Mesendoderm (in vitro differentiated cells): ENCODE measurements at regions not wholly inside any gene's neighbourhood (a gene's known extent, or its start where the extent isn't known, plus 50 kb on each side); places are given as distances from the start of the nearest gene placed in this dataset.

Source experiments
- DNase-seq: peaks from one replicate; pipeline ENCODE4 v3.0.0; 2013
- H2AK5ac ChIP-seq: 2 replicates; pipeline ENCODE4 v1.6.1; 2013; ENCODE audit warnings: low read length, inconsistent platforms
- H2BK120ac ChIP-seq: 2 replicates; pipeline ENCODE4 v1.6.1; 2013; ENCODE audit warnings: low read depth, mild to moderate bottlenecking, low read length, moderate library complexity, mixed read lengths
- H2BK15ac ChIP-seq: replicated peaks from 2 replicates; pipeline ENCODE4 v1.6.1; 2013; ENCODE audit warnings: low read depth, mild to moderate bottlenecking, moderate library complexity
- H2BK5ac ChIP-seq: 2 replicates; pipeline ENCODE4 v1.6.1; 2013; ENCODE audit warnings: low read length, inconsistent platforms
- H3K18ac ChIP-seq: 2 replicates; pipeline ENCODE4 v1.6.1; 2013; ENCODE audit warnings: mild to moderate bottlenecking, low read length, mixed read lengths
- H3K23ac ChIP-seq: one replicate; pipeline ENCODE4 v1.6.1; 2013; ENCODE audit warnings: low read length
- H3K27ac ChIP-seq: 2 replicates; pipeline ENCODE4 v1.5.1; 2013; ENCODE audit warnings: low read depth, mild to moderate bottlenecking, inconsistent platforms, low read length, moderate library complexity
- H3K27me3 ChIP-seq: 2 replicates; pipeline ENCODE4 v1.6.1; 2013; ENCODE audit warnings: low read length, control low read depth, mild to moderate bottlenecking, inconsistent platforms; ENCODE audit not compliant: insufficient read depth, poor library complexity
- H3K36me3 ChIP-seq: 2 replicates; pipeline ENCODE4 v1.6.1; 2013; ENCODE audit warnings: low read length, inconsistent platforms; ENCODE audit not compliant: control insufficient read depth, insufficient read depth
- H3K4ac ChIP-seq: one replicate; pipeline ENCODE4 v1.6.1; 2013; ENCODE audit warnings: low read depth, mild to moderate bottlenecking, low read length, moderate library complexity
- H3K4me1 ChIP-seq: 2 replicates; pipeline ENCODE4 v1.6.1; 2013; ENCODE audit warnings: low read depth, low read length, inconsistent platforms; ENCODE audit not compliant: control insufficient read depth
- H3K4me2 ChIP-seq: 2 replicates; pipeline ENCODE4 v1.6.1; 2013; ENCODE audit warnings: low read length
- H3K4me3 ChIP-seq: 2 replicates; pipeline ENCODE4 v1.5.1; 2013; ENCODE audit warnings: mild to moderate bottlenecking, low read length
- H3K56ac ChIP-seq: one replicate; pipeline ENCODE4 v1.6.1; 2013; ENCODE audit warnings: low read length
- H3K79me1 ChIP-seq: 2 replicates; pipeline ENCODE4 v1.6.1; 2013; ENCODE audit warnings: low read length, inconsistent platforms
- H3K79me2 ChIP-seq: 2 replicates; pipeline ENCODE4 v1.6.1; 2013; ENCODE audit warnings: mild to moderate bottlenecking, low read length; ENCODE audit not compliant: control insufficient read depth, insufficient read depth
- H3K9ac ChIP-seq: 2 replicates; pipeline ENCODE4 v1.6.1; 2013; ENCODE audit warnings: low read length, inconsistent platforms
- H4K5ac ChIP-seq: one replicate; pipeline ENCODE4 v1.6.1; 2013; ENCODE audit warnings: low read length
- H4K8ac ChIP-seq: one replicate; pipeline ENCODE4 v1.6.1; 2013; ENCODE audit warnings: low read depth, mild to moderate bottlenecking, control low read depth, low read length, moderate library complexity
- WGBS: extraction: QIAGEN DNeasy Blood & Tissue Kit; methylation state at CpG from one replicate; pipeline ENCODE4 v1.1.7; 2013; ENCODE audit warnings: low lambda C conversion rate, missing lambda C conversion rate; ENCODE audit not compliant: insufficient coverage; ENCODE audit errors: extremely low coverage; 5-methylcytosine and 5-hydroxymethylcytosine counted together

DNA sequence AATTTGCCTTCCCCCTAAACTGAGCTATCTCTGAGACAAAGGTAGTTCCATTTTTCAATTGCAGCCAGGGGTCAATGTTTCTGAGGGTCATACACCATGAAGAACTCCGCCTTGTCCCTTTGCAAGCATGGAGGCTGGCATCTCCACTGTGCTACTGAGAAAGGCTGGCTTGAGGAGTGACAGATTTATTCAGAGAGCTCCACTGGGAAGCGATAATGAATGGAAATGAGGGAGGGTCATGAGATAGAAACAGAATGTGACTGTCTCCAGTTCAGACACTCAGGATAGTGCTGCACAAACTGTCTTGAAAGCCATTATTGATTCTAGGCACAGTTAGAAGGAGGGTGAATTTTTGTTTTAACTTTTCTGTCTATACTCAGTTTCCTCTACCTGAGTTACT lies 197.5 kb downstream of the ZNF326 start:
- Histone ChIP-seq H3K4ac (no peak overlapping the region), H3K27ac (no peak overlapping the region), H3K56ac (no peak overlapping the region), H3K9ac (no peak overlapping the region), H2BK5ac (no peak overlapping the region), H3K4me2 (no peak overlapping the region), H3K36me3 (no peaks in the 10 kb centered on the region), H2BK15ac (no peak overlapping the region), H3K23ac (no peak overlapping the region), H3K18ac (no peak overlapping the region), H4K5ac (no peak overlapping the region), H2BK120ac (no peak overlapping the region), H2AK5ac (no peak overlapping the region), H4K8ac (no peak overlapping the region), H3K4me1 (peaks cover under 1% of the 10 kb centered on the region), H3K4me3 (no peak overlapping the region), H3K79me2 (no peaks in the 10 kb centered on the region), H3K79me1 (no peaks in the 10 kb centered on the region), H3K27me3 (no peaks in the 10 kb centered on the region)
- no peak for DNase-seq
- no CpG with 5 or more reads among the region's 2 CpGs for WGBS

DNA sequence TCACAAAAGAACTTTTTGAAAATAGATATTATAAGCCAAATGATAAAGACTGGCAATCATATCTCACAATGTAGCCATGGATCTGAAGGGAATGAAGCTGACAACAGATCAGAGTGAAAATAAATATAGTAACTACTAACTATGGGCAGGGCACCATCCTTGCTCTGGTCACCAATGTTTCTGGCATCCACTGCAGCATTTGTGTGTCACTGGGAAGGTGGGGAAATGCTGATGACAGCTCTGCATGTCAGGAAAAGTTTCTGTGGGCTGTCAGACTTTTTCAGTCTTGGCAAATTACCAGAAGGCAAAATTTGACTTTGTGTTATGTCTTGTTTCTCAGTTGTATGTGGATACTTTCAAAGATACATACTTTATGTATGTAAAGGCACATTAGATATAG lies 195.6 kb downstream of the ZNF326 start:
- H3K27me3 ChIP-seq = no peaks in the 10 kb centered on the region
- H2BK15ac ChIP-seq = no peak overlapping the region
- H3K9ac ChIP-seq = no peak overlapping the region
- H3K56ac ChIP-seq = no peak overlapping the region
- H2BK120ac ChIP-seq = no peak overlapping the region
- H3K4me2 ChIP-seq = no peak overlapping the region
- no peaks in the 10 kb centered on the region for H3K36me3 ChIP-seq
- H3K79me2 ChIP-seq = no peaks in the 10 kb centered on the region
- no peak overlapping the region for H4K5ac ChIP-seq
- no peak overlapping the region for H3K4ac ChIP-seq
- H3K23ac ChIP-seq = no peak overlapping the region
- no peaks in the 10 kb centered on the region for H3K79me1 ChIP-seq
- H3K4me1 ChIP-seq = no peaks in the 10 kb centered on the region
- no peak overlapping the region for H2BK5ac ChIP-seq
- no peak overlapping the region for H3K4me3 ChIP-seq
- H4K8ac ChIP-seq = no peak overlapping the region
- DNase-seq = no peak
- H3K27ac ChIP-seq = no peak overlapping the region
- no peak overlapping the region for H2AK5ac ChIP-seq
- H3K18ac ChIP-seq = no peak overlapping the region

- Histone ChIP-seq H3K23ac (no peak overlapping the region), H3K27ac (no peak overlapping the region), H4K8ac (no peak overlapping the region), H3K27me3 (no peaks in the 10 kb centered on the region), H3K56ac (no peak overlapping the region), H2BK15ac (no peak overlapping the region), H3K4me3 (no peak overlapping the region), H2BK5ac (no peak overlapping the region), H4K5ac (no peak overlapping the region), H3K79me2 (no peaks in the 10 kb centered on the region), H3K79me1 (no peaks in the 10 kb centered on the region), H3K4me1 (no peaks in the 10 kb centered on the region), H3K36me3 (no peaks in the 10 kb centered on the region), H2AK5ac (no peak overlapping the region), H2BK120ac (no peak overlapping the region), H3K18ac (no peak overlapping the region), H3K4ac (no peak overlapping the region), H3K9ac (no peak overlapping the region), H3K4me2 (no peak overlapping the region)
- no CpG with 5 or more reads among the region's 4 CpGs for WGBS
- DNase-seq = no peak
These were observed 195.0 kb downstream of the ZNF326 start for GRCh38 chr1:90189889-90190288.

DNA sequence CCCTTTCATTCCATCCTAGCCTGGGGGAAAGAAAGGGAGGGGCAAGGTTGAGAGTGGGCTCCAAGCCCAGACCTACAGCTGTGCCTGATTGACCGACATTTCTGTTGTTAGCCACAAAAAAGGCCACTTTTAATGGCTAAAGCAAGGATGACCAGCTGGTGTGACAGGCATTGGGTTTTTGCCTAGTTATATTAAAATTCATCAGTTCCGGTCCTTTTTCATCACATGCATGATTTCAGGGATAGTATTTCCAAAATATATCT lies 192.3 kb downstream of the ZNF326 start:
- WGBS = no CpG with 5 or more reads among the region's 2 CpGs
- H2BK15ac ChIP-seq = no peak overlapping the region

GRCh38 chr1:90186506-90187322 lies 191.8 kb downstream of the ZNF326 start:
- H3K79me2 ChIP-seq = no peaks in the 10 kb centered on the region
- H3K4me2 ChIP-seq = no peak overlapping the region
- no peak overlapping the region for H3K4ac ChIP-seq
- H2BK15ac ChIP-seq = no peak overlapping the region
- no peak overlapping the region for H3K27ac ChIP-seq
- no peak overlapping the region for H4K8ac ChIP-seq
- no peak for DNase-seq
- H3K4me3 ChIP-seq = no peak overlapping the region
- H3K4me1 ChIP-seq = no peaks in the 10 kb centered on the region
- no peak overlapping the region for H4K5ac ChIP-seq
- H2BK5ac ChIP-seq = no peak overlapping the region
- H3K79me1 ChIP-seq = no peaks in the 10 kb centered on the region
- H3K18ac ChIP-seq = no peak overlapping the region
- H3K36me3 ChIP-seq = no peaks in the 10 kb centered on the region
- no peak overlapping the region for H3K56ac ChIP-seq
- H2BK120ac ChIP-seq = no peak overlapping the region
- H3K23ac ChIP-seq = no peak overlapping the region
- WGBS = no CpG with 5 or more reads among the region's 7 CpGs
- H3K27me3 ChIP-seq = no peaks in the 10 kb centered on the region
- H3K9ac ChIP-seq = no peak overlapping the region
- H2AK5ac ChIP-seq = no peak overlapping the region

More for the DNA sequence above, 192.3 kb downstream of the ZNF326 start:
- Histone ChIP-seq H2BK120ac (no peak overlapping the region), H3K23ac (no peak overlapping the region), H3K4me1 (no peaks in the 10 kb centered on the region), H3K56ac (no peak overlapping the region), H3K4me3 (no peak overlapping the region), H2BK5ac (no peak overlapping the region), H3K4me2 (no peak overlapping the region), H3K36me3 (no peaks in the 10 kb centered on the region), H4K5ac (no peak overlapping the region), H2AK5ac (no peak overlapping the region), H3K9ac (no peak overlapping the region), H3K4ac (no peak overlapping the region), H3K18ac (no peak overlapping the region), H3K27me3 (no peaks in the 10 kb centered on the region), H3K79me2 (no peaks in the 10 kb centered on the region), H3K79me1 (no peaks in the 10 kb centered on the region), H3K27ac (no peak overlapping the region), H4K8ac (no peak overlapping the region)
- no peak for DNase-seq

GRCh38 chr1:90176530-90176929 lies 181.6 kb downstream of the ZNF326 start:
- H2AK5ac ChIP-seq = no peak overlapping the region
- H2BK5ac ChIP-seq = no peak overlapping the region

More at GRCh38 chr1:90176530-90176929, 181.6 kb downstream of the ZNF326 start:
- Histone ChIP-seq H3K4ac (no peak overlapping the region), H3K79me1 (no peaks in the 10 kb centered on the region), H3K23ac (no peak overlapping the region), H2BK15ac (no peak overlapping the region), H3K4me2 (no peak overlapping the region), H3K27ac (no peak overlapping the region), H4K8ac (no peak overlapping the region), H3K18ac (no peak overlapping the region), H3K27me3 (peaks cover 2% of the 10 kb centered on the region), H3K36me3 (no peaks in the 10 kb centered on the region), H2BK120ac (no peak overlapping the region), H3K4me1 (no peaks in the 10 kb centered on the region), H3K79me2 (no peaks in the 10 kb centered on the region), H4K5ac (no peak overlapping the region), H3K56ac (no peak overlapping the region), H3K4me3 (no peak overlapping the region), H3K9ac (no peak overlapping the region)
- DNase-seq = peak; percentile 83
- whole genome bisulfite sequencing = no CpG with 5 or more reads among the region's 2 CpGs
